HCT116 (cell line): ENCODE measurements at regions not wholly inside any gene's neighbourhood (a gene's known extent, or its start where the extent isn't known, plus 50 kb on each side); places are given as distances from the start of the nearest gene placed in this dataset.

ENCODE experiments used
- ATAC-seq: fragments of 200-7000 bp; cut with Tn5 transposase; 2 replicates; pipeline ENCODE4 v1.9.1; 2020; ENCODE audit warnings: mild to moderate bottlenecking, moderate library complexity
- BruUV-seq: library from RNA; stranded (reverse); fragments of 400-500 nt; replicated peaks from 2 replicates; lab custom pipeline; 2021; lab: Mats Ljungman, UMichigan
- CTCF ChIA-PET: fragments of 300-600 bp; sonication (Branson Sonifier 250); formaldehyde crosslinking; loops from one replicate; lab custom pipeline; 2021; ENCODE audit warnings: antibody characterized with exemption; lab: Charles Lee
- POLR2A ChIA-PET: fragments of 300-600, 350-600 bp; sonication (Branson Sonifier 250); formaldehyde crosslinking; loops from one replicate; lab custom pipeline; 2021; ENCODE audit warnings: antibody characterized with exemption; lab: Charles Lee
- RAD21 ChIA-PET, 2 experiments: fragments of 300-600 bp; sonication (Branson Sonifier 250); formaldehyde crosslinking; loops; one replicate each; lab custom pipeline; 2023; ENCODE audit warnings: low total read pairs in 2 of 2; ENCODE audit not compliant: uncharacterized antibody in 2 of 2, unreplicated experiment in 2 of 2, low non-redundant PET in 1 of 2; lab: Charles Lee
- DNase-seq: peaks from one replicate; pipeline ENCODE4 v3.0.0-alpha.2; 2010; ENCODE audit warnings: low read depth, low spot score
- H2AFZ ChIP-seq: fragments of 200-600 bp; shearing (Covaris generic), sonication (generic); 2 replicates; pipeline ENCODE4 v1.6.1; 2017; ENCODE audit warnings: low read depth, mixed run types, mixed read lengths, antibody characterized with exemption, low read length; ENCODE audit not compliant: poor library complexity, severe bottlenecking
- H3K27ac ChIP-seq: 2 replicates; pipeline ENCODE4 v1.5.1; 2012; ENCODE audit warnings: low read depth, low read length
- H3K27me3 ChIP-seq: fragments of 200-600 bp; sonication (generic); 2 replicates; pipeline ENCODE4 v1.6.1; 2016; ENCODE audit warnings: mixed run types, low read length, mixed read lengths; ENCODE audit not compliant: insufficient read depth
- H3K36me3 ChIP-seq, 2 experiments: fragments of 200-500 bp in 1 of 2; fragments of 200-600 bp in 1 of 2; sonication (Bioruptor generic) in 1 of 2; sonication (generic) in 1 of 2; 2 replicates each; pipeline versions ENCODE4 v1.5.1 to v1.6.1; 2014 to 2016; ENCODE audit warnings: low read length in 2 of 2, inconsistent platforms in 1 of 2, mixed read lengths in 1 of 2, mixed run types in 1 of 2; ENCODE audit not compliant: insufficient read depth in 2 of 2, control insufficient read depth in 1 of 2
- H3K4me1 ChIP-seq, 2 experiments: fragments of 200-600 bp in 1 of 2; sonication (generic) in 1 of 2; 2 replicates each; pipeline versions ENCODE4 v1.5.1 to v1.6.1; 2012 to 2017; ENCODE audit warnings: low read length in 2 of 2, inconsistent platforms in 1 of 2, mild to moderate bottlenecking in 1 of 2, mixed read lengths in 1 of 2, mixed run types in 1 of 2, moderate library complexity in 1 of 2; ENCODE audit not compliant: insufficient read depth in 2 of 2, control insufficient read depth in 1 of 2
- H3K4me2 ChIP-seq: fragments of 200-600 bp; sonication (generic); 2 replicates; pipeline ENCODE4 v1.6.1; 2017; ENCODE audit warnings: mixed run types, low read length, mixed read lengths
- H3K4me3 ChIP-seq, 2 experiments: fragments of 200-600 bp in 1 of 2; sonication (generic) in 1 of 2; replicated peaks in 1 of 2; 2 replicates each; pipeline ENCODE4 v1.5.1; 2011 to 2016; ENCODE audit warnings: low read length in 2 of 2, control low read depth in 1 of 2, low read depth in 1 of 2, mild to moderate bottlenecking in 1 of 2, mixed read lengths in 1 of 2, mixed run types in 1 of 2
- H3K79me2 ChIP-seq: fragments of 200-600 bp; sonication (generic); 2 replicates; pipeline ENCODE4 v1.6.1; 2017; ENCODE audit warnings: mild to moderate bottlenecking, mixed run types, low read length, moderate library complexity, mixed read lengths; ENCODE audit not compliant: insufficient read depth
- H3K9ac ChIP-seq: fragments of 200-600 bp; sonication (generic); 2 replicates; pipeline ENCODE4 v1.6.1; 2016; ENCODE audit warnings: low read length, mixed read lengths
- H3K9me2 ChIP-seq: fragments of 200-600 bp; sonication (generic), shearing (Covaris generic); 2 replicates; pipeline ENCODE4 v1.6.1; 2017; ENCODE audit warnings: mixed run types, mild to moderate bottlenecking, moderate library complexity; ENCODE audit not compliant: insufficient read depth
- H3K9me3 ChIP-seq, 2 experiments: fragments of 200-500 bp in 1 of 2; fragments of 200-600 bp in 1 of 2; sonication (Bioruptor generic) in 1 of 2; sonication (generic) in 1 of 2; 2 replicates each; pipeline ENCODE4 v1.6.1; 2014 to 2017; ENCODE audit warnings: low read length in 2 of 2, mixed read lengths in 2 of 2, inconsistent platforms in 1 of 2, low read depth in 1 of 2, mild to moderate bottlenecking in 1 of 2, mixed run types in 1 of 2, moderate library complexity in 1 of 2; ENCODE audit not compliant: control insufficient read depth in 1 of 2, insufficient read depth in 1 of 2
- H4K20me1 ChIP-seq: fragments of 200-600 bp; sonication (generic), shearing (Covaris generic); 2 replicates; pipeline ENCODE4 v1.6.1; 2017; ENCODE audit warnings: mixed run types, mild to moderate bottlenecking, moderate library complexity; ENCODE audit not compliant: insufficient read depth
- ATF3 ChIP-seq: IDR thresholded peaks from 2 replicates; pipeline ENCODE4 v1.6.1; 2012
- CBX3 ChIP-seq: IDR thresholded peaks from 2 replicates; pipeline ENCODE4 v1.6.1; 2012; ENCODE audit warnings: low read depth
- CEBPB ChIP-seq: IDR thresholded peaks from 2 replicates; pipeline ENCODE4 v1.6.1; 2012; ENCODE audit warnings: low read depth
- CTCF ChIP-seq, 3 experiments: fragments of 200-600 bp in 1 of 3; sonication (generic) in 1 of 3; IDR thresholded peaks in 2 of 3; conservative IDR thresholded peaks in 1 of 3; 2 replicates each; pipeline ENCODE4 v1.5.1; 2012 to 2017; ENCODE audit warnings: low read depth in 2 of 3, low read length in 2 of 3, antibody characterized with exemption in 1 of 3, borderline replicate concordance in 1 of 3, control low read depth in 1 of 3, mild to moderate bottlenecking in 1 of 3, mixed read lengths in 1 of 3, mixed run types in 1 of 3, moderate library complexity in 1 of 3; ENCODE audit not compliant: insufficient read depth in 1 of 3
- EGR1 ChIP-seq: IDR thresholded peaks from 2 replicates; pipeline ENCODE4 v1.6.1; 2012; ENCODE audit warnings: low read depth
- ELF1 ChIP-seq: IDR thresholded peaks from 2 replicates; pipeline ENCODE4 v1.6.1; 2012; ENCODE audit warnings: low read depth, borderline replicate concordance
- EZH2phosphoT487 ChIP-seq: fragments of 200-600 bp; IDR thresholded peaks from 2 replicates; pipeline ENCODE4 v1.6.1; 2018; ENCODE audit warnings: antibody characterized with exemption, borderline replicate concordance
- JUND ChIP-seq: IDR thresholded peaks from 2 replicates; pipeline ENCODE4 v1.6.1; 2012
- POLR2A ChIP-seq: IDR thresholded peaks from 2 replicates; pipeline ENCODE4 v1.7.0; 2011; ENCODE audit warnings: borderline replicate concordance; ENCODE audit not compliant: insufficient read depth, insufficient read length; ENCODE audit errors: extremely low read depth
- POLR2AphosphoS5 ChIP-seq: IDR thresholded peaks from 2 replicates; pipeline ENCODE4 v1.6.1; 2011; ENCODE audit warnings: mild to moderate bottlenecking, low read depth, low read length, moderate library complexity
- REST ChIP-seq: IDR thresholded peaks from 2 replicates; pipeline ENCODE4 v1.6.1; 2012; ENCODE audit warnings: low read depth
- SIN3A ChIP-seq: IDR thresholded peaks from 2 replicates; pipeline ENCODE4 v1.6.1; 2012; ENCODE audit warnings: low read depth
- SP1 ChIP-seq: IDR thresholded peaks from 2 replicates; pipeline ENCODE4 v1.6.1; 2012; ENCODE audit warnings: low read depth
- SRF ChIP-seq: IDR thresholded peaks from 2 replicates; pipeline ENCODE4 v1.6.1; 2012; ENCODE audit warnings: low read depth
- TCF7L2 ChIP-seq: IDR thresholded peaks from 2 replicates; pipeline ENCODE4 v1.7.0; 2011; ENCODE audit warnings: borderline replicate concordance, inconsistent platforms; ENCODE audit not compliant: insufficient read depth, insufficient read length; ENCODE audit errors: extremely low read depth
- ZBTB33 ChIP-seq: IDR thresholded peaks from 2 replicates; pipeline ENCODE4 v1.6.1; 2011; ENCODE audit warnings: mild to moderate bottlenecking, low read length, moderate library complexity; ENCODE audit not compliant: insufficient replicate concordance; ENCODE audit errors: extremely low read depth
- ZFX ChIP-seq: fragments of 450-650 bp; IDR thresholded peaks from 2 replicates; pipeline ENCODE4 v1.6.1; 2017
- intact Hi-C: fragments of 100-400 bp; cut with micrococcal nuclease; formaldehyde crosslinking; loops from 2 replicates; pipeline ENCODE4 v1.10.0; 2022

GRCh38 chr16:87196231-87196630 is 121.0 kb downstream of the C16orf95 start:
- no peak for ATAC-seq
- Histone ChIP-seq H4K20me1 (no peaks in the 10 kb centered on the region), H3K79me2 (no peaks in the 10 kb centered on the region), H3K4me2 (no peak overlapping the region), H3K27ac (no peak overlapping the region), H2AFZ (no peak overlapping the region), H3K4me3 (no peak overlapping the region), H3K27me3 (no peaks in the 10 kb centered on the region), H3K9me3 (no peaks in the 10 kb centered on the region), H3K4me1 (peaks cover 0 to 3% of the 10 kb centered on the region in 2 experiments; a peak in 2 of 4 replicates), H3K9me2 (no peaks in the 10 kb centered on the region)
- ChIA-PET RAD21 (no interaction called here), CTCF (no interaction called here)
- BruUV-seq, result no TSS peak
- no peak for DNase-seq
- no peak for TF ChIP-seq REST
- TF ChIP-seq JUND, result no peak
- TF ChIP-seq EZH2phosphoT487, result no peak
- TF ChIP-seq ELF1, result no peak
- TF ChIP-seq CBX3, result no peak
- TF ChIP-seq EGR1, result no peak
- TF ChIP-seq SIN3A, result no peak
- no peak for TF ChIP-seq CTCF (IDR thresholded peaks at IDR 0.05 in 2 of 3, conservative IDR thresholded peaks at IDR 0.05 in 1 of 3; ENCODE audit: borderline replicate concordance in 1 of 3, insufficient read depth in 1 of 3, low read depth in 2 of 3, low read length in 2 of 3)
- no peak for TF ChIP-seq SRF
- TF ChIP-seq POLR2A, result no peak
- TF ChIP-seq POLR2AphosphoS5, result no peak
- no peak for TF ChIP-seq ATF3
- TF ChIP-seq ZFX, result no peak
- no peak for TF ChIP-seq TCF7L2
- no peak for TF ChIP-seq CEBPB
- TF ChIP-seq ZBTB33, result no peak
- no peak for TF ChIP-seq SP1
- TF ChIP-seq, all 23 proteins: peak for 0
- Histone ChIP-seq H3K9ac (no peak overlapping the region), H3K36me3 (no peaks in the 10 kb centered on the region)
- POLR2A ChIA-PET, result no interaction called here
- intact Hi-C loops, result no loop called here
